ENCODE measurements at regions not wholly inside any gene's neighbourhood (a gene's known extent, or its start where the extent isn't known, plus 50 kb on each side); places are given as distances from the start of the nearest gene placed in this dataset.

GRCh38 chr11:62073061-62073460 is 50.8 kb upstream of the INCENP start:
- peaks cover 4% of the 10 kb centered on the region for H3K27me3 Mint-ChIP-seq (ENCODE audit: insufficient read depth)
- H3K9me3 Mint-ChIP-seq, result no peaks in the 10 kb centered on the region
- no peaks in the 10 kb centered on the region for H3K36me3 Mint-ChIP-seq (ENCODE audit: low read depth)
- TF ChIP-seq, protein P1, sequence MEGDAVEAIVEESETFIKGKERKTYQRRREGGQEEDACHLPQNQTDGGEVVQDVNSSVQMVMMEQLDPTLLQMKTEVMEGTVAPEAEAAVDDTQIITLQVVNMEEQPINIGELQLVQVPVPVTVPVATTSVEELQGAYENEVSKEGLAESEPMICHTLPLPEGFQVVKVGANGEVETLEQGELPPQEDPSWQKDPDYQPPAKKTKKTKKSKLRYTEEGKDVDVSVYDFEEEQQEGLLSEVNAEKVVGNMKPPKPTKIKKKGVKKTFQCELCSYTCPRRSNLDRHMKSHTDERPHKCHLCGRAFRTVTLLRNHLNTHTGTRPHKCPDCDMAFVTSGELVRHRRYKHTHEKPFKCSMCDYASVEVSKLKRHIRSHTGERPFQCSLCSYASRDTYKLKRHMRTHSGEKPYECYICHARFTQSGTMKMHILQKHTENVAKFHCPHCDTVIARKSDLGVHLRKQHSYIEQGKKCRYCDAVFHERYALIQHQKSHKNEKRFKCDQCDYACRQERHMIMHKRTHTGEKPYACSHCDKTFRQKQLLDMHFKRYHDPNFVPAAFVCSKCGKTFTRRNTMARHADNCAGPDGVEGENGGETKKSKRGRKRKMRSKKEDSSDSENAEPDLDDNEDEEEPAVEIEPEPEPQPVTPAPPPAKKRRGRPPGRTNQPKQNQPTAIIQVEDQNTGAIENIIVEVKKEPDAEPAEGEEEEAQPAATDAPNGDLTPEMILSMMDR (IDR thresholded peaks at IDR 0.05), result no peak
- H3K27ac Mint-ChIP-seq, result no peak overlapping the region
- DNase-seq, result no peak
- no peaks in the 10 kb centered on the region for H3K4me1 Mint-ChIP-seq (ENCODE audit: low read depth)
- no peak overlapping the region for H3K4me3 Mint-ChIP-seq

DNA sequence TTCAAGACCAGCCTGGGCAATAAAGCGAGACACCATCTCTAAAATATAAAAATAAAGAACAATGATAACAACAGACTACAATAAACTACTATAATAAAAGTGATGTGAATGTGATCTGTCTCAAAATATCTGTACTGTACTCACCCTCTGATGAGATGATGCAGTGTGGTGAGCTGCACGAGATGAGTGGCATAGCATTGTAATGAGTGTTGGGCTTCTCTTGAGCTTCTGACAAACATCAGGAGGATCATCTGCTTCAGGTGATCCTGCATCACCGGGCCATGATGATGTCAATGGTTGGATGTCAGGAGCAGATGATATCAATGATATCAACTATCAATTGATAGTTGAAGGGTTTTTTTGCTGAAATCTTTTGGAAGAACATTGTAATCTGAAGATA is 52.4 kb upstream of the INCENP start:
- TF ChIP-seq, protein P1 (IDR thresholded peaks at IDR 0.05), result no peak
- no peaks in the 10 kb centered on the region for H3K9me3 Mint-ChIP-seq
- H3K4me3 Mint-ChIP-seq, result no peak overlapping the region
- no peak for DNase-seq
- no peaks in the 10 kb centered on the region for H3K36me3 Mint-ChIP-seq (ENCODE audit: low read depth)
- no peaks in the 10 kb centered on the region for H3K4me1 Mint-ChIP-seq (ENCODE audit: low read depth)
- H3K27ac Mint-ChIP-seq, result no peak overlapping the region
- H3K27me3 Mint-ChIP-seq (ENCODE audit: insufficient read depth), result peaks cover 13% of the 10 kb centered on the region

- Mint-ChIP-seq H3K4me3 (no peak overlapping the region), H3K36me3 (ENCODE audit: low read depth) (no peaks in the 10 kb centered on the region), H3K27me3 (ENCODE audit: insufficient read depth) (peaks cover 21% of the 10 kb centered on the region), H3K4me1 (ENCODE audit: low read depth) (no peaks in the 10 kb centered on the region), H3K27ac (no peak overlapping the region), H3K9me3 (no peaks in the 10 kb centered on the region)
- TF ChIP-seq, protein P1 (IDR thresholded peaks at IDR 0.05), result no peak
- DNase-seq, result no peak
Measured at GRCh38 chr11:62069986-62070919, 53.6 kb upstream of the INCENP start.

DNA sequence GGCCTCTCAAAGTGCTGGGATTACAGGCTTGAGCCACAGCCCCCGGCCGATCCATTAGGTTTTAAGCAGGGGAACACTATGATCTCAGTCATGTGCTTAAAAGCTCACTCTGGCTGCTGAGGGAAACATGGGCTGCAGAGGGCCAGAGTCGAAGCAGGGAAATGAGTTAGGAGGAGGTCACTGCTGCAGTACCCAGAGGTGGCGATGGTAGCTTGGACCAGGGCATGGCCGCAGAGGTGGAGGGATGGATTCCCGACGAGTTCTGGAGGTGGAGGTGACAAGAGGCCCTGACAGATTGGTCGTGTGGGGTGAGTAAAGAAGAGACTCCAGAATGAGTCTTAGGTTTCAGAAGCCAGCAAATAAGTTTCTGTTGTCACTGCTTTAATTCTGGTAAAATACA is 54.4 kb upstream of the INCENP start:
- Mint-ChIP-seq H3K4me3 (no peak overlapping the region), H3K36me3 (ENCODE audit: low read depth) (no peaks in the 10 kb centered on the region), H3K9me3 (no peaks in the 10 kb centered on the region), H3K4me1 (ENCODE audit: low read depth) (no peaks in the 10 kb centered on the region), H3K27me3 (ENCODE audit: insufficient read depth) (peaks cover 21% of the 10 kb centered on the region), H3K27ac (no peak overlapping the region)
- TF ChIP-seq, protein P1 (IDR thresholded peaks at IDR 0.05), result no peak
- DNase-seq, result no peak

DNA sequence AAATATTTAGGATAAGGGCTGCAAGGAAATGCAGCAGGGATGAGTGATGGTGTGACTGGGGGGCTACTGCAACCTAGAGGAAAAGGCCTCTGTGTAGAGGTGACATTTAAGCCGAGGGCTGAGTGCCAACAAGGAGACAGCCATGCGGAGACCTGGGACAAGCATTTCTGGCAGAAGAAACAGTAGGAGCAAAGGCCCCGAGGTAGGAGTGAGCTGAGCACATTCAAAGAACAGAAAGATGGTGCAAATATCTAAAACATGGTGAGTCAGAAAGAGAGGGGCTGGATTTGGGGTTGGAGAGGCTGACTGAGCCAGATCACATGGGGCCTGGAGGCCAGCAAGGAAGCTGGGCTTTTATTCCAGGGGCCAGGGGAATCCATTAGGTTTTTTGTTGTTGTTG is 55.1 kb upstream of the INCENP start:
- H3K4me1 Mint-ChIP-seq (ENCODE audit: low read depth), result no peaks in the 10 kb centered on the region
- no peak for DNase-seq
- H3K36me3 Mint-ChIP-seq (ENCODE audit: low read depth), result no peaks in the 10 kb centered on the region
- no peaks in the 10 kb centered on the region for H3K9me3 Mint-ChIP-seq
- H3K4me3 Mint-ChIP-seq, result no peak overlapping the region
- H3K27me3 Mint-ChIP-seq (ENCODE audit: insufficient read depth), result peaks cover 21% of the 10 kb centered on the region
- TF ChIP-seq, protein P1 (IDR thresholded peaks at IDR 0.05), result no peak
- no peak overlapping the region for H3K27ac Mint-ChIP-seq

Data from HFFc6 (cell line).